NCI-H1694 treated with DMSO at 0.1 percent for 48 hours (cell line): ENCODE measurements at regions not wholly inside any gene's neighbourhood (a gene's known extent, or its start where the extent isn't known, plus 50 kb on each side); places are given as distances from the start of the nearest gene placed in this dataset.
A peak's percentile ranks its signal among the peaks of the same experiment; 100 is the strongest.
"Not testable (repeated sequence)": the region's sequence is repeated elsewhere in the genome, so short reads cannot be mapped to it uniquely, and the experiment has no call there.

Experiments
- DNase-seq: peaks from one replicate; lab custom pipeline; 2025; lab: John Stamatoyannopoulos, UW

DNA sequence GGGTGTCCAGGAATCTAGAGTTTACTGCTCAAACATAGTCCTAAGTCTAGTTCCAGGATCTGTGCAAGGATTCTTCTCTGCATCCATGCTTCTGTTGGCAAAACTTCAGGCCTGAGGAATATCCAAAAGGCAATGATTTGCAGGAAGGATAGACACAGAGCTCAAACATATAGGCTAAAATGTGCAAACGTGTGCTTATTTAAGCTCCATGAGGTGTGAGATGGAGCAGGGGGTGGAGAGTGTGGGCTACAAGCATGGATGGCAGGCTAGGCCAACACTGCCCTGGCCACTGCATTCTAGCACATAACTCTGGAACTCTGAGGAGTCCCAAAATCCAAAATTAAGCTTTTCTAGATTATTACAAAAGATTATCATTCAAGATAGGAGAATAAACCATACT lies 301.1 kb downstream of the PAX3 start:
- no peak for DNase-seq

DNA sequence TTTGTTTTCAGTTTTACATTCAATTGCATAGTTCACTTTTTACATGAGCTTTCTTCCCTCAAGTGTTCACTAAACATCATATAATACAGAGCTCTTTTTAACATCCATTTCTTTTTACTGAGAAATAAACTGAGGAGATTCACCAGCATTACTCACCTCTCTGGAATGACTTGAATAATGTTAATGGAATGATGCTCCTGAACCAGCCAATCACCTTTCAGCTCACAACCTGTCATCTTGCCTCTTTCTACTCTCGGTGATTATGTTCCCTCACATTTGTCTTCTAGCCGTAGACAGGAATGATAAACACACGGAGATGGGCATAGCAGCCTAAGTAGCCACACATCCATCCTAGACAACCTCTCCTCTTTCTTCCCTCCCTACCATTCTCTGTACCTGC lies 301.7 kb downstream of the PAX3 start:
- DNase-seq, result no peak

DNA sequence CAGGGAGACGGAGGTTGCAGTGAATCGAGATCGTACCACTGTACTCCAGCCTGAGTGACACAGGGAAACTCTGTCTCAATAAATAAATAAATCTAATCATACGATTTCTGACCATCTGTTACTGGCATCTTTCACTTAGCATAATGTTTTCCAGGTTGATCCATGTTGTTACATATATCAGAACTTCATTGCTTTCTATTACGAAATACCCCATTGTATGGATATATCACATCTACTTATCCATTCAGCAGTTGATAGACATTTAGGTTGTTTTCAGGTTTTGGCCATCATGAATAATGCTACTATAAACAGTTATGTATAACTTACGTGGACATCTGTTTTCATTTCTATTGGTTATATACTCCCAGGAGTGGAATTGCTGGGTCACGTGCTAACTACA lies 303.9 kb downstream of the PAX3 start:
- no peak for DNase-seq

DNA sequence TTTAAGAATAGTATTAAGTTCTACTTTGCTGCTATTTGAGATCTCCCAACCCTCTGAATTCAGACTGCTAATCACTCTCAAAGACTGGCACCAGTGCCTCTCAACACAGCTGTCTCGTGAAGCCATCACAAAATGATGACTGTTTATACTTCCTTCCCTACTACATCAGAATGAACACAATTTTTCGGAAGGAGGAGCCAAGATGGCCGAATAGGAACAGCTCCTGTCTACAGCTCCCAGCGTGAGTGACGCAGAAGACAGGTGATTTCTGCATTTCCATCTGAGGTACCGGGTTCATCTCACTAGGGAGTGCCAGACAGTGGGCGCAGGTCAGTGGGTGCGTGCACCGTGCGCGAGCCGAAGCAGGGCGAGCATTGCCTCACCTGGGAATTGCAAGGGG lies 314.4 kb downstream of the PAX3 start:
- DNase-seq, result not testable (repeated sequence)

DNA sequence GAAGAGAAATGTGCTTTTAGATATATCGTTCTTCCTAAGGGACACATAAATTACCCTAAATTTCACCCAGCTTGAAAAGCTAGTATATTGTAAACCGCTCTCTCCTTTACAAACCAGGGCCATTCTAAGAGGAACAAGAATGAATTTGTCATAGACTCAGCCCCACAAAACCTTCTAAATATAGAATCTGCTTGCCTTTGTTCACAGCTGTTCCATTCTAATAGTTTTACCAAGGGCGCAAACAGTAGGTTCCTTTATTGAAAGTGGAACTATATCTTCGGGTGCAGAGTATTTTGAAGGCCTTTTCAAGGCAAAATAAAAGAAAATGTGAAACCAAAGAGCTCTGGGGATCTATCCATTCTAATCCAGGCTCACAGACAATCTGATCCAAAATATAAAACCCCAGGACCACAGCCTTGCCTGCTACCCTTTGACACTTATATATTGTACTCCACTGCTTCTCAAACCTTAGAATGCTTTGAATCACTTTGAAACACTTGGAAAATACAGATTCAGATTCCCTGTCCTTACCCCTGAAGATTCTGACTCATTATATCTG lies 316.8 kb downstream of the PAX3 start:
- no peak for DNase-seq

DNA sequence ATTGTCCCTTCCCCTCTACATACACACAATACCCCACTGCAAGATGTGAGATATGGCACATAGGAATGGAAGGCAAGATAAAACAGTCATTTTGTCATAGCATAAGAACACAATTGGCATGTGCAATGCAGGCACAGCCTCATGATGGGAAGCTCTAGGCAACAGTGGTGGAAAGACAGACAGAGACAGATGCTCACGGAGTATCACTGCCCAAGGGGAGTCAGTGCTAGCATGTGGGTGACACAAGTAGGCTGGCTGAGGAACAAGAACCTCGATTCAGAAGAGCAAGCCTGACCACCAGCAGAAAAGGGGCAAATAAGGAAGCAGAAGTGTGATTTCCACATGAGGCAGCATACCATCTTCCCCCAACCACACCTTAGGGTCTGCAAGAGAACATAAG lies 323.6 kb downstream of the PAX3 start:
- DNase-seq, result no peak

DNA sequence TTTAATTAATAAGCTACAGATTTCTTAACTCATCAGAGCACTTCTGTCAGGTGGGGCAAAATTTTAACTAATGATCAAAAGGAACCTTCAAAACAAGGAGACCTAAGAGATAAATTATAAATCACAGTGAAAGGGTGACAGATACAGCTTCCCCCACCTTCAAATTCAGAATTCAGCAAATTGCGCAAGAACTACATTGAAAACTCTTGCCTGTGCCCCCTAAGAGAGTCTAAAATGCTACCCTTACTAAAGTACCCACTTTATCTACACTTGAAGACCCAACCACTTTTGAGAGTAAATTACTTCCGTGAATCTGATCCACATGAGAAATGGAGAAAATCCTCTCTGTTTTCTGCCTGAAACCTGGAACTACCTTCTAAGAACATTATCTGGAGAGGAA lies 324.9 kb downstream of the PAX3 start:
- no peak for DNase-seq

DNA sequence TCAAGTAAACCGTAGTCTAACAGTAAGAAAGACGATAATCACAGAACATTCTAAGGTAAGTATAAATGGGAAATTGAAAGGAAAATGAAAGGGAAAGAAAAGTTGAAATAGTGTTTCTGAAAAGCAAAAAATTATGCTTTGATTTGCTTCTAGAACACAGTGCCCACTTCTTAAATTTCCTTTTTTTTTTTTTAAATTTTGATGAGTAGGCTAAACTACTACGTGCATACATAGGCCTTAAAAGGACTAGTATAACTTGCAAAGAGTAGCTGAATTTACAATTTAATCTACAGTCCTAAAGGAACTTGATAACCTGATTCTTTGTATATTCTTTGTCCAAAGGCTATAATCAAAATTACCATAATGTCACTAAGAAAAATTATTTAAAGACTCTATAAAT lies 325.3 kb downstream of the PAX3 start:
- DNase-seq, result no peak

DNA sequence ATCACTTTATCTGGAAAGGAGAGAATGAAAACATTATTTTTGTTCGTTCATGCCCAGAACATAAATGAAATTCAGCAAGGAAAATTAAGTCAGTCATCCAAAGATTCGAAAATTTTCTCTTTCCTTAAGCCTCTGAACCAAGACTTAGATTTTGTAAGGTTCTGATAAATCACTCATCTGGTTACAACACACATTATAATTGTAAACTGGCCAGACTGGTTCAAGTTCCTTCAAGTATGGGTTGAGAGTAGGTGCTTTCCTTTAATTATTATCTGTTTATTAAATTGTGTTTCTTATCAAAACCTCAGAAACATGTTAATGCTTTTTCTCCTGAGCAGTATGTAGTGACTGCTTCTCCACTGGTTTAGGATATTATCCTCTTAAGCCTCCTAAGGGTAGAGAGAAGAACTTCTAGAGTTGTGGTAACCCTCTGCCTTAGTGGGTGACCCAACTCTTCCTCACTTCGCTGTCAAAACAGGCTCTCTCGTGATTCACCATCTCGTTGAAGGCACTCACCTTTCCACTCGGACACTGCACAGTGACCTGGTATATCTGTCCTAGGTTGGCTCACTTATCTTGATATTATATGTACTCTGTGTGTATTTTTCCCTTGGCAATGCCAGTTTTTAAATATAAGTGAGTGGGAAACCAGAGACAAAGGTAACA lies 325.9 kb downstream of the PAX3 start:
- no peak for DNase-seq

DNA sequence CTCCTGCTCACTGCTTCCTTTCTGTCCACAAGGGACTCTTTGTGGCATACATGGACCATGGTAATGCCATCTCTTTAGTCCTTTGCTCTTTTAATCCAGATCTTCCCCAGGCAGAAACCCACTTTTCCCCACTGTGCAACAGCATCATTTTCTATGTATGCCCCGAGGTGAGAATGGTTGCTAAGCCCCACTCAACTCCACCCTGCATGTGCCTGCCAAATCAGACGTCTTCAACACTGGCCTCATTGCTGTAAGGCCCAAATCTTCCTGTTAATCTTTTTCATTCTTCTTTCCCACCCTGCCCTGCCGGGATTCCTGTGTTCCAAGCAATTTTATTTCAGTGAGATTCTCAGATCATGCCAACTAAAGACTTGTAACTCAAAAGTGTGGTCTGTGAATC lies 328.4 kb downstream of the PAX3 start:
- no peak for DNase-seq

DNA sequence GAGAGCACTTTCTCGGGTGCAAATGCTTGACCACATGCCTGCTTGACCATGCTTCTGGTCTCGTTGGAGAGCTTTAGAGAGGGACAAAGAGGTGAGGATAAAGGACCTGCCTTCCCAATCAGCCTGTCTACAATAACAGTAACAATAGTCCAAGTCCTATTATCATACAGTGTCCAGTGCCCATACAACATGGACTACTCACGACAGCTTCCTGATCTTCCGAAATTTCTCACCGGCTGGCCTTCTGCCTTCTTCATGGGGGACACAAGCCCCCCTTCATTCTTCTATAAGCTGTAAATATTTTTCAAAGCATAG lies 329.0 kb downstream of the PAX3 start:
- no peak for DNase-seq

DNA sequence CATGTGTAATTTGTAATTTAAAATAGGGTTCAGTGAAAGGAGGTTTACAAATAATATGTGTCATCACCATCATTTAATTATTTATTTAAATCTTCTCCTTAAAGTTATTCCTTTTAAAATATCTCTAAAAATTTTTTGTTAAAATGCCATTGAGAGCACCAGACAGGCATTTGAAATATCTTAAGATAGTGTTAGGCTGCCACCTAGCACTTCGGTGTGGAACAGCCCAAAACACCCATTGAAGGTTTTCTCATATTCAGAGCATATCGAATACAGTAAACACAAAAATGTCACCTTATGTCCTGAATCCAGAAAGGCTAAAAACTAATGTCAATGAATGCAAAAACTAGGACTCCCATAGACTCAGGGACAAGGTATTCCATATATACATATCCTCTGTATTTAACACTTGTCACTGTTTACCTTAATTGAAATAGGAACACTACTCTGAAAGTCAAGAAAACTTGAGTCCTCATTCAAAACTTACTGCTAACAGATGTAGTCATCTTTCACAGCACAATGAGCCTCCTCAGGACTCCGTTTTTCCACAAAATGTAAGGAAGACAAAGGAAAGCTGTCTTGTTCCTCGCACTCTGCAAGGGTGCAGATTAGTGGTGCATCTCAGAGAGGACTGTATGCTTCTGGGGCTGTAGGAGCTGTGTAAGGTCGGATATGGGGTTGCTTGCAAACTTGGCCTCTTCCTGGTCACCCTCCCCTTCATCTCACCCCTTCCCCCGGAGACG lies 329.5 kb downstream of the PAX3 start:
- peak; percentile 66 for DNase-seq

DNA sequence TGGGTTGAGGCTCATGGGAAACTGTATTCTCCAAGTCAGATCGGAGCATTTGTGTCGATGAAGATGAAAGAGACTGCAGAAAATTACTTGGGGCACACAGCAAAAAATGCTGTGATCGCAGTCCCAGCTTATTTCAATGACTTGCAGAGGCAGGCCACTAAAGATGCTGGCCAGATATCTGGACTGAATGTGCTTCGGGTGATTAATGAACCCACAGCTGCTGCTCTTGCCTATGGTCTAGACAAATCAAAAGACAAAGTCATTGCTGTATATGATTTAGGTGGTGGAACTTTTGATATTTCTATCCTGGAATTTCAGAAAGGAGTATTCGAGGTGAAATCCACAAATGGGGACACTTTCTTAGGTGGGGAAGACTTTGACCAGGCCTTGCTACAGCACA lies 336.6 kb downstream of the PAX3 start:
- no peak for DNase-seq

DNA sequence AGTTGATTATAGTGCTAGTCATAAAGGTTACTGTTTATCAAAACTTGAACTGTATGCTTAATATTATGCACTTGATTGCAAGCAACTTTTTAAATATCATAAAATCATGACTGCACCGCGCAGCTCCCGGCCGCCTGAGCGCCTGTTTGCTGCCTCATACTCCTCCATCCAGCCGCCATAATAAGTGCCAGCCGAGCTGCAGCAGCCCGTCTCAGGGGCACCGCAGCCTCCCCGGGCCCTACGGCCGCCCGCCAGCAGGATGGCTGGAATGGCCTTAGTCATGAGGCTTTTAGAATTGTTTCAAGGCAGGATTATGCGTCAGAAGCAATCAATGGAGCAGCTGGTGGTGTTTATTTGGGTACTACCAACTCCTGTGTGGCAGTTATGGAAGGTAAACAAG lies 337.2 kb downstream of the PAX3 start:
- DNase-seq, result no peak

DNA sequence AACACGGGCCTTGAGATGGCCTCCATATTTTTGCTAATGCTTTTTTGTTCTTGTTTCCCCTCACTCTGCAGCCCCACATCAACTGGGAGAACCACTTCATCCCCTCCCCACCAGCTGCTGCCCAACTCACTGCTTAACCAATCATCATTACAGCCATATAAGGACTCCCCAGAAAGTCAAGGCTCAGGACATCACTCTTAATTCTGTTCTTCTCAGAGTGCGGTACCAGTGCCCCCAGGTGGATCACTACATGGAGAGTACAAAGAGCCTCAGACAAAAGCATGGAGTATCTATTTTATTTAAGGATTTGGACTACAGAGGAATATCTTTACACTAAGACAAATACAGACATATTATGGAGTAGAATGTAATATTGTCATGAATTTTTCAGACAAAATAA lies 340.6 kb downstream of the PAX3 start:
- DNase-seq, result no peak

DNA sequence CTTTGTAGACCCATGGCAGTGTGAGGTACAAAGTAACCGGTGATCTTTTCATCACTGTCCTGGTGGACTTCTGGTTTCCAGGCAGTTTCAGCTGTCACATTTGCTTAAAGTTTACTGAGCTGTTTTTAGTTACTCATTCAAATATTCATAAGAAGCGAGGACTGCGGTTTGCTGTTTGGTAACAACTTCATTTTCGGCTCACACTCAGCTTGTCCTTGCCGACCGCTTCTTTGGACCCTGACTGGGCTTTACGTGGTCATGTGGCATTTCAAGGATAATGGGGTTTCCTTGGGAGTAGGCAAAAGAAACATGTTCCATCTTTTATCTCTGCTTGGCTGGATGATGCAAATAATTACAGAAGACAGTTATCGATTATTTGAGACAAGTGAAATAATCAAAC lies 350.7 kb downstream of the PAX3 start:
- no peak for DNase-seq

DNA sequence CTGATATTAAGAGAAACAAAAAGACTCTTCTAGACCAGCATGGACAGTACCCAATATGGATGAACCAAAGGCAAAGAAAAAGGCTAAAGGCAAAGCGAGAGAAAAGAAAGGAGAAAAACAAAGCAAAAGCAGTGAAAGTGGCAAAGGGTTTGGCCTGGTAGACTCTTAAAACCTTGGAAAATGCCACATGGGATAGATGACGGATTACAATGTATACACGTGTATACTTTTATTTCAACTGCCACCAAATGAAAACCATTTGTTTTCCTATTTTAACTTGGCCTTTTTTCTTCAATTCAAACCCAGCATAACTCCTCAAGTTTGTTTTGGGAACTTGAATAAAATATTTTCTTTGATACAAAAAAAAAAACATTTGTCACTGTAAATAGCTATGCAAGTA lies 354.3 kb downstream of the PAX3 start:
- DNase-seq, result not testable (repeated sequence)

DNA sequence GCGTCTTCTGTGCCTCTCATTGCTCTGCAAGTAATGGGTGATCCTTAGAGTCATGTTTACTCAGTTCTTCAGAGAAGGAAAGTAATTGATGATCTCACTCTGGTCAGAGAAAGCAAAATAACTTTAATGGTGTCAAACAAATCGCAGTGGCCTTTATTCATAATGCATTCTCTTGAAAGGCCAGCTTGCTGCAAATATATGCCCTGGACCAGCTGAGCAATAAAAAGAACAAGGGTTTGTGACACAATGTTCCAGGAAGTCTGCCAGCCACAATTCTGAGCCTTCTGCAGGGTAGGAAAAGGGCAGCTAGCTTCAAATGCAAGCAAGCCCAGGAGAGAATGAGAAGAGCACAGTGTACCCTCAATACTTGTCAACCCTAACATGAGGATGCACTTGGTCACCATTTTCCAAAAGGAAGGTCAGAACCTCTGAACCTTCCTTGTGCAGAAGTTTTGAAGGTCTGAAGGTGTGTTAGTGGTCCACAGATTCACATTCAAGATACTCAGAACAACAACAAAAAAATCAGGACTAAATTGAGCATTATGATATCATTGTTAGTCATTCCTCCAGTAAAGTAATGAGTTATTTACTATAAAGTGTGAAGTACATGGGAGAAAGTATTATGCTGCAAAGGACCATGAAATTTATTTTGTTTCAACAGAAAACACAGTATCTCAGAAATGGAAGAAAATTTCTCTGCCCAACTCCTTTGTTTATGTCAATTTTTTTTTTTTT lies 355.6 kb downstream of the PAX3 start:
- DNase-seq, result no peak

DNA sequence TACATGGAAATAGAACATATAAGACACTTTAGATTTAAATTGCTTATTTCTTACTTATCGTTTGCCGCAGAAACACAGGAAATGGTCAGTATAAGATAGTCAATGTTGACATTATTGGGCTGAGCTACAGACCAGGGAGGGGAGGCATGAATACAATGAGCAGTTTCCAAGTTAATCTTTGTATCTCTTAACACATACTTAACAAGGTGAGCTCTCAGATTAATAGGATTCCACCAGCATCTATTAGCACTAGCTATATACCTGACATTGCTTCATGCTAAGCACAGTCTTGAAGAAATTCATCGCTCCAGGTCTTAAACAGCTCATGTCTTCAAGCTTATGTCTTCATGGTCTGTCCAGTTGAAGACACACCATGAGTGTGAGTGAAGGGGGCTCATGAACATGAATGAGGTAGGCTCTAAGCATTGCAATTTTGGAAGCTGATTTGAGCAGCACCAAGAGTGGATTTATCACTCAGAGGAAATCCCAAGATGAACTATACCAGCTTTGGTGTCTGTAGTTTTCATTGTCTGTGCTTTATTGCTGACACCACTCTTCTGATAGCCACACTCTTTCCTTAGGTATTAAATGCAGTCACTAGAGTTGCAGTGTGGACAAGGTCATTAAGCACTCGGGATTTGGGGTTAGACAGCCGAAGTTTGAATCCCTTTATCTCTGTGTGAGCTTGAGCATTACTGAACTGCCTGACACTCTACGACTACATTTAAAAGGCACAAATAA lies 359.3 kb upstream of the EPHA4 start:
- no peak for DNase-seq

DNA sequence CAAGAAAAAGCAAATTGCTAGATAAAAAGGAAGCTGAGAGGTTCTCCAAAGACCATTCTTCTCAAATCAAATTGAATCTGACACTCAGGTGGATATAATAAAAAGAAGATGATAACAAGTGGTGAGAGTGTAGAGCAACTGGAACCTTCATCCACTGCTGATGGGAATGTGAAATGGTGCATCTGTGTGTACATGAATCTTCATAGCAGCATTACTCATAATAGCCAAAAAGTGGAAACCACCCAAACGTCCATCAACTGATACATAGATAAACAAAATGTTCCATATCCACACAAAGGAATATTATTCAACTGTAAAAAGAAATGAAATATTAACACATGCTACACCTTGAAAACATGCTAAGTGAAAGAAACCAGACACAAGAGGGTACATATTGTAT lies 357.2 kb upstream of the EPHA4 start:
- DNase-seq, result no peak

DNA sequence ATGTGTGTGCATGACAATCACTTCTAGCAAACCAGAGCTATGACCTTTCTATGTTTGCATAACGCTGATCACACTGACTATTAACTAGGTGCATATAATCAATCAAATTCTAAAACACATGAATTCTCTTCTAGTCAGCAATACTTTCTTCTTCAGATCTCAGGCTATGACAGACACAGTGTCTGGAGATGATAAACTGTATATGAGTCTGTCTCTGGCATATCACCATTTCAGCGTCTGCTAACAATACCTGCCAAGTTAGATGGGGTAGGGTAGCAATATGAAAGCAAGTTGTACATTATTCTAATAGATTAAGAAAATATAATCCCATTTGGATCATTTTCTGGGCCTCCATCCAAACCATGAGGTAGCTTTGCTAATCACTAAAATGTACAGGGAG lies 354.2 kb upstream of the EPHA4 start:
- no peak for DNase-seq

DNA sequence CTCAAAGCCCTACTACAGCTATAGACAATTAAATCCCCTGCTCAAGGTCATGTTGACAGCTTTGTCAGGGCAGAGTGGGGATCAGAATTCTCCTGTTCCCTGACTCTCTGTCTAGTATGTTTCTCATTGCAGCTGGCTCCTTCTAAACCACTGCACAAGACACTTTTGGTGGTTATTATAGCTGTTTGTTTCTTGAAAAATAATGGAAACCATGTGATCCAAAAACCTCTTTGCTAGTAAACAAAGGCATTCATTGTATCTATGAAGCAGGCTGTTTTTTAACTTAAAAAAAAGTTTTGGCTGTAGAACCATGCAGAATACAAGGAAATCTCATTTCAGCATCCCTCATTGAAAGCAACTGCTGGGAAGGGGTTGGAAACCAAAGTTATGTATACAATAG lies 352.5 kb upstream of the EPHA4 start:
- DNase-seq, result no peak

DNA sequence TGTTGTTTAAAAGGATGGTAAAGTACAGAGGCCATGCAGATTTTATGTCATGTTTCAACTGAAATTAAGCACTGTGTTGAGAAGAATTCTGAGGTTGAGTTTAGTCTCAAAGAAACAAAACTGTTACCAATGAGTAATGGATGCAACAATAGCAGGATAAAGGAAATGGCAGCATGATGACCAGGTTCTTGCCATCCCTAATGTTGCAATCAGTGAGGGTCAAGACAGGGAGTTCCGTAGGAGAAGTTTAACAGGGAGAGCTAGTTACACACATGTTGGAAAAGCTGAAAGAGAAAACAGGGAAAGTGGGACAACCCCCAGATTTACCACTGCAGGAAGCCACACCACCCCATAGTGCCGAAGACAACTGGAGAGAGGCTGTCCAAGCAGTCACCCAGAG lies 343.8 kb upstream of the EPHA4 start:
- no peak for DNase-seq
